Uterus (tissue), 3 donors: ENCODE measurements at regions not wholly inside any gene's neighbourhood (a gene's known extent, or its start where the extent isn't known, plus 50 kb on each side); places are given as distances from the start of the nearest gene placed in this dataset.

ENCODE experiments used
- DNase-seq, 2 donors: peaks; one replicate each; pipeline ENCODE4 v3.0.0-alpha.2; 2019 to 2020
- H3K27ac ChIP-seq, 2 donors: fragments of 200-600 bp; sonication (generic); 1 replicate in 1 of 2; 2 replicates in 1 of 2; pipeline ENCODE4 v1.5.1; 2016 to 2018
- H3K27me3 ChIP-seq, 2 donors: fragments of 200-600 bp; sonication (generic); one replicate each; pipeline ENCODE4 v1.5.1; 2018 to 2019; ENCODE audit warnings: control low read depth in 1 of 2
- H3K36me3 ChIP-seq, 2 donors: fragments of 200-600 bp; sonication (generic); one replicate each; pipeline ENCODE4 v1.5.1; 2019; ENCODE audit warnings: control low read depth in 1 of 2
- H3K4me1 ChIP-seq, 2 donors: fragments of 200-600 bp; sonication (generic); one replicate each; pipeline ENCODE4 v1.5.1; 2018 to 2019; ENCODE audit warnings: control low read depth in 1 of 2
- H3K4me3 ChIP-seq, 2 donors: fragments of 200-600 bp; sonication (generic); 1 replicate in 1 of 2; 2 replicates in 1 of 2; pipeline ENCODE4 v1.5.1; 2018 to 2019; ENCODE audit warnings: mild to moderate bottlenecking in 1 of 2
- H3K9me3 ChIP-seq, 2 donors: fragments of 200-600 bp; sonication (generic); one replicate each; pipeline ENCODE4 v1.5.1; 2019; ENCODE audit warnings: control low read depth in 1 of 2
- POLR2A ChIP-seq, 2 donors: fragments of 450-650 bp; IDR thresholded peaks; one replicate each; pipeline ENCODE4 v1.6.1; 2016; ENCODE audit warnings: antibody characterized with exemption in 2 of 2, mild to moderate bottlenecking in 1 of 2, moderate library complexity in 1 of 2
- intact Hi-C: fragments of 100-400 bp; cut with DNase I; formaldehyde crosslinking; loops from one replicate; pipeline ENCODE4 v1.15.1; 2023; ENCODE audit warnings: low total_unique reads
- TF ChIP-seq, protein P1 (sequence below), 4 experiments: fragments of 200-600 bp in 2 of 4; fragments of 450-650 bp in 2 of 4; sonication (generic) in 2 of 4; IDR thresholded peaks; one replicate each; pipeline ENCODE4 v1.5.1; 2016 to 2019; ENCODE audit warnings: antibody characterized with exemption in 4 of 4, mild to moderate bottlenecking in 2 of 4, moderate library complexity in 1 of 4
- donor health status: DM: yes; HTN: yes; CAD: no.

DNA sequence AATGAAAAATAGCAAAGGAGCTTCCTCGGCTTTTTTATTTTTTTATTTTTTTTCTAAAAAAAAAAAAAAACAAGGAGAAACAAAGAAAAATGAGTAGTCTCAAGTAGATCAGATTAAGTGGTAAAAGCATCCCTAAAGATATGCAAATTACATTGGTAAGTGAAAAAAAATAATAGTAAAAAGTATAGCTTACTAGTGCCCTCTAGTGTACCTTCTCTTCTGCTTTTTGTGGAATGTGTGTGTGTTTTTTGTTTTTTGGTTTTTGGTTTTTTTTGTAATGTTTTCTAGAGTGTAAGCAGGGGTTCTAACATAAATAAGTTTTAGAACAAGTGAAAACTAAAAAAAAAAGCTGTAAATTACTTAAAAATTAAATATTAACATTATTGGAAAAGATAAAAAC, 1062.0 kb downstream of the HACE1 start:
- H3K27ac ChIP-seq: no peak overlapping the region
- no peaks in the 10 kb centered on the region for H3K36me3 ChIP-seq
- intact Hi-C loops: no loop called here
- no peak for TF ChIP-seq POLR2A (IDR thresholded peaks at IDR 0.05)
- TF ChIP-seq, protein P1, sequence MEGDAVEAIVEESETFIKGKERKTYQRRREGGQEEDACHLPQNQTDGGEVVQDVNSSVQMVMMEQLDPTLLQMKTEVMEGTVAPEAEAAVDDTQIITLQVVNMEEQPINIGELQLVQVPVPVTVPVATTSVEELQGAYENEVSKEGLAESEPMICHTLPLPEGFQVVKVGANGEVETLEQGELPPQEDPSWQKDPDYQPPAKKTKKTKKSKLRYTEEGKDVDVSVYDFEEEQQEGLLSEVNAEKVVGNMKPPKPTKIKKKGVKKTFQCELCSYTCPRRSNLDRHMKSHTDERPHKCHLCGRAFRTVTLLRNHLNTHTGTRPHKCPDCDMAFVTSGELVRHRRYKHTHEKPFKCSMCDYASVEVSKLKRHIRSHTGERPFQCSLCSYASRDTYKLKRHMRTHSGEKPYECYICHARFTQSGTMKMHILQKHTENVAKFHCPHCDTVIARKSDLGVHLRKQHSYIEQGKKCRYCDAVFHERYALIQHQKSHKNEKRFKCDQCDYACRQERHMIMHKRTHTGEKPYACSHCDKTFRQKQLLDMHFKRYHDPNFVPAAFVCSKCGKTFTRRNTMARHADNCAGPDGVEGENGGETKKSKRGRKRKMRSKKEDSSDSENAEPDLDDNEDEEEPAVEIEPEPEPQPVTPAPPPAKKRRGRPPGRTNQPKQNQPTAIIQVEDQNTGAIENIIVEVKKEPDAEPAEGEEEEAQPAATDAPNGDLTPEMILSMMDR (IDR thresholded peaks at IDR 0.05): no peak
- no peak overlapping the region for H3K4me3 ChIP-seq
- H3K4me1 ChIP-seq: no peaks in the 10 kb centered on the region
- H3K27me3 ChIP-seq: no peaks in the 10 kb centered on the region
- no peaks in the 10 kb centered on the region for H3K9me3 ChIP-seq
- DNase-seq: no peak

DNA sequence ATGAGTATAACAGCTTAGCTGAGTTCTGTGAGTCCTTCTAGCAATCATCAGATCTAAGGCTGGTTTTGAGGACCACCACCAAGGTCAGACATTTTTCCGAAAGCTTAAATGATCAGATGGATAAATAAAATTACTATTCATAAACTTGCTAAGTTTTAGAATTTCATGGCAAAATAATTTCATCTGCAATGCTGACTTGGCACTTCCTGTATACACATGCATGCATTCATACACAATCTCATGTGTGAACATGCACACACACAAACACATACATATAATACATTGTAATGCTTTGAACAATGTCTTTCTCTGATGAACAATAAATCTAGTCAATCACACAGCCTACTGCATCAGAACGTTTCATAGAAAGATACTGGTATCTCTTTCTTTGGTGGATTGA, 1068.3 kb downstream of the HACE1 start:
- H3K36me3 ChIP-seq: no peaks in the 10 kb centered on the region
- TF ChIP-seq, protein P1 (IDR thresholded peaks at IDR 0.05): no peak
- no peak for TF ChIP-seq POLR2A (IDR thresholded peaks at IDR 0.05)
- no peak overlapping the region for H3K27ac ChIP-seq
- H3K4me1 ChIP-seq: no peaks in the 10 kb centered on the region
- DNase-seq: no peak
- H3K4me3 ChIP-seq: no peak overlapping the region
- no peaks in the 10 kb centered on the region for H3K27me3 ChIP-seq
- intact Hi-C loops: no loop called here
- no peaks in the 10 kb centered on the region for H3K9me3 ChIP-seq

DNA sequence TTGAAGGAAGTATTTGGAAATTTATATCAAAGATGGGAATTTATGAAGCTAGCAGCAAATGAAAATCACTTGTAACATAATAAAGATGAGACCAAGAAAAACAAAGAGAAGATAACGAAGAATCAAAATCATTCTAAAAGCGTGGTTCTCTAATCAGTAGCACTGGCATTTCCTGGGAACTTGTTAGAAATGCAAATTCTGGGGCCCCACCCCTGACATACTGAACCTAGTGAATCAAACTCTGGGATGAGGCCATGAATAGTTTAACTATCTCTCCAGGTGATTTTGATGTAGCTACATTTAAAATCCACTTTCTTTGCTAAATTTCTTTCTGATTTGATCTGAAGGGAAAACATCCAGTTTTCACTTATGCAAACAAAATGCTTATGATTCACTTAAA, 1075.6 kb downstream of the HACE1 start:
- no peak overlapping the region for H3K27ac ChIP-seq
- H3K9me3 ChIP-seq: no peaks in the 10 kb centered on the region
- intact Hi-C loops: no loop called here
- no peaks in the 10 kb centered on the region for H3K27me3 ChIP-seq
- H3K4me3 ChIP-seq: no peak overlapping the region
- H3K36me3 ChIP-seq: no peaks in the 10 kb centered on the region
- H3K4me1 ChIP-seq: no peaks in the 10 kb centered on the region
- TF ChIP-seq POLR2A (IDR thresholded peaks at IDR 0.05): no peak
- TF ChIP-seq, protein P1 (IDR thresholded peaks at IDR 0.05): no peak
- no peak for DNase-seq

DNA sequence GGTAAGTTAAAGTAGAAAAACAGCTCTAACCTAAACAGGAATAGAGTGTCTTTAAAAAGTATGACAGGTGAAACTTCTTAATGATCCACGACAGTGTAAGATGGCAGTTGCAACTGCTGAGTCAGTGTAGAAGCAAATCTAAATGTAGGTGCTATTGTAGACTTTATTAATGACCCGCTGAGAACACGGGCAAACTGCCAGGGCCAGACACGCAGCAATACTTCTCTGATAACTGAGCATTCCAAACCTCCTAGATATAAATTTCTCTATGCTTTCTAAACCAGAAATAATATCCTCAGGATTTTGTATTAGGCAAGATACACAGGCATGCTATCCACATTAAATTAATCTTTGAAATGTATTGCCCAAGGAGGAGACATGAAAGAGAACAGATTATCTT, 1076.4 kb downstream of the HACE1 start:
- intact Hi-C loops: no loop called here
- no peaks in the 10 kb centered on the region for H3K36me3 ChIP-seq
- H3K9me3 ChIP-seq: no peaks in the 10 kb centered on the region
- no peak overlapping the region for H3K27ac ChIP-seq
- TF ChIP-seq POLR2A (IDR thresholded peaks at IDR 0.05): no peak
- TF ChIP-seq, protein P1 (IDR thresholded peaks at IDR 0.05): no peak
- H3K4me1 ChIP-seq: no peaks in the 10 kb centered on the region
- H3K27me3 ChIP-seq: no peaks in the 10 kb centered on the region
- no peak overlapping the region for H3K4me3 ChIP-seq
- DNase-seq: no peak

DNA sequence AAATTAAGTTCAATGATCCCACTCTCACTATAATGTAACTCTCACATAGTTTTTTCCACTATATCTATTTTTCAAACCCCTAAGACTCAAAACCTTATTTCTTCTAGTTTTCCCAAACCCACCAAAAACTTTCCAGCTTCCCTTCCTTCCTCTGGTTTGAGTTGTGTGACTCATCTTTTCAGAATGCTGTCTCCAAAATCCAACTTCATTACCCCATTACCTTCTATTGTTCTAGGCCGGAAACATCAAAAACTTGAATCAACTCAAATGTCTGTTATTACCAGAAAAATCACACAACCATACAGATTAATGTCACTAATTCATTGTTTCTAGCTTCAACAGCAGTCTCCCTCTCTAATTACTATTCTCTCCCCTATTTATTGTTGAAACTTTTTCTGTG, 1090.3 kb downstream of the HACE1 start:
- intact Hi-C loops: no loop called here
- Histone ChIP-seq H3K27me3 (no peaks in the 10 kb centered on the region), H3K27ac (no peak overlapping the region), H3K9me3 (no peaks in the 10 kb centered on the region), H3K4me3 (no peak overlapping the region), H3K4me1 (no peaks in the 10 kb centered on the region), H3K36me3 (no peaks in the 10 kb centered on the region)
- no peak for TF ChIP-seq POLR2A (IDR thresholded peaks at IDR 0.05)
- TF ChIP-seq, protein P1 (IDR thresholded peaks at IDR 0.05): no peak
- no peak for DNase-seq
